ENCODE measurements at regions not wholly inside any gene's neighbourhood (a gene's known extent, or its start where the extent isn't known, plus 50 kb on each side); places are given as distances from the start of the nearest gene placed in this dataset.

DNA sequence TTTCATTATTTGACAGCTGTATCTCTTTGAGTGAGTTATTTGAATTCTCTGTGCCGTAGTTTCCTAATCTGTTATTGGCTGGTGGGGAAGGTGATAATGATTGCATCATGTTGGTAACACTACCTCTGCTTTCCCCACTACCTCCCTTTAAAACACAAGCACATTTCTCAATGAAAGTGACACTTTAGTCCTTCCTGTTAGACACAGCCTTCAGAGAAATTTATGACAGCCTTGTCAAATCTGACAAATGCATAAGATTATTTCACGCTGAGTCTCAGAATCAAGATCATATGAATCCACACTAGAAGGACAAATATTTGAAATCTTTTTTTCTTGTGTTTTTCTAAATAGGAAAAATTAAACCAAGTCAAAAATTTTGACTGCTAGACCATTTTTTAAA, 896.1 kb downstream of the CENPC start:
- Histone ChIP-seq H4K20me1 (ENCODE audit: insufficient read depth, low read length) (no peaks in the 10 kb centered on the region), H3K9me3 (ENCODE audit: low read length) (no peaks in the 10 kb centered on the region), H3K27me3 (ENCODE audit: control insufficient read depth in 1 of 2, insufficient read depth in 2 of 2, low read length in 2 of 2) (no peaks in the 10 kb centered on the region), H3K4me1 (ENCODE audit: insufficient read depth, low read length) (no peaks in the 10 kb centered on the region), H3K79me2 (ENCODE audit: insufficient read depth, low read length) (no peaks in the 10 kb centered on the region), H3K4me3 (replicated peaks in 1 of 3; ENCODE audit: insufficient read depth in 1 of 3, low read depth in 2 of 3, low read length in 3 of 3) (no peak overlapping the region), H3K4me2 (ENCODE audit: low read depth, low read length) (no peak overlapping the region), H3K27ac (ENCODE audit: extremely low read length, insufficient read depth, low read length) (no peak overlapping the region), H2AFZ (ENCODE audit: low read length) (no peak overlapping the region), H3K9ac (ENCODE audit: insufficient read depth, low read depth, low read length) (no peak overlapping the region), H3K36me3 (replicated peaks in 1 of 2; ENCODE audit: control insufficient read depth in 1 of 2, insufficient read depth in 2 of 2, low read length in 2 of 2) (no peaks in the 10 kb centered on the region)
- CTCF ChIA-PET (ENCODE audit: low intra/inter-chr PET ratio, low total read pairs) = no interaction called here
- no TSS peak for BruUV-seq (replicated peaks)
- intact Hi-C loops (cut with micrococcal nuclease; ENCODE audit: unreplicated experiment) (no loop called here), in situ Hi-C loops (cut with HindIII; ENCODE audit: extremely low pct_ligation_motif_present, low pct_unique_long_range_greater_than_20kb) (no loop called here)
- FAIRE-seq = no peak
- WGBS (ENCODE audit: low lambda C conversion rate) = 25% methylated on average over 2 of the region's 2 CpGs
- POLR2A ChIA-PET = no interaction called here
- no peak for ATAC-seq
- DNase-seq (ENCODE audit: low spot score) = no peak
- no peak for TF ChIP-seq ZNF44 (CRISPR knock-in tag; IDR thresholded peaks at IDR 0.05)
- no peak for TF ChIP-seq TBX2 (CRISPR knock-in tag; IDR thresholded peaks at IDR 0.05; ENCODE audit: borderline replicate concordance)
- TF ChIP-seq ZBTB3 (CRISPR knock-in tag; IDR thresholded peaks at IDR 0.05; ENCODE audit: borderline replicate concordance, low read depth) = no peak
- TF ChIP-seq SP4 (CRISPR knock-in tag; IDR thresholded peaks at IDR 0.05) = no peak
- no peak for TF ChIP-seq ZNF484 (CRISPR knock-in tag; IDR thresholded peaks at IDR 0.05; ENCODE audit: borderline replicate concordance, low read depth)
- TF ChIP-seq, protein P1, sequence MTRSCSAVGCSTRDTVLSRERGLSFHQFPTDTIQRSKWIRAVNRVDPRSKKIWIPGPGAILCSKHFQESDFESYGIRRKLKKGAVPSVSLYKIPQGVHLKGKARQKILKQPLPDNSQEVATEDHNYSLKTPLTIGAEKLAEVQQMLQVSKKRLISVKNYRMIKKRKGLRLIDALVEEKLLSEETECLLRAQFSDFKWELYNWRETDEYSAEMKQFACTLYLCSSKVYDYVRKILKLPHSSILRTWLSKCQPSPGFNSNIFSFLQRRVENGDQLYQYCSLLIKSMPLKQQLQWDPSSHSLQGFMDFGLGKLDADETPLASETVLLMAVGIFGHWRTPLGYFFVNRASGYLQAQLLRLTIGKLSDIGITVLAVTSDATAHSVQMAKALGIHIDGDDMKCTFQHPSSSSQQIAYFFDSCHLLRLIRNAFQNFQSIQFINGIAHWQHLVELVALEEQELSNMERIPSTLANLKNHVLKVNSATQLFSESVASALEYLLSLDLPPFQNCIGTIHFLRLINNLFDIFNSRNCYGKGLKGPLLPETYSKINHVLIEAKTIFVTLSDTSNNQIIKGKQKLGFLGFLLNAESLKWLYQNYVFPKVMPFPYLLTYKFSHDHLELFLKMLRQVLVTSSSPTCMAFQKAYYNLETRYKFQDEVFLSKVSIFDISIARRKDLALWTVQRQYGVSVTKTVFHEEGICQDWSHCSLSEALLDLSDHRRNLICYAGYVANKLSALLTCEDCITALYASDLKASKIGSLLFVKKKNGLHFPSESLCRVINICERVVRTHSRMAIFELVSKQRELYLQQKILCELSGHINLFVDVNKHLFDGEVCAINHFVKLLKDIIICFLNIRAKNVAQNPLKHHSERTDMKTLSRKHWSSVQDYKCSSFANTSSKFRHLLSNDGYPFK (CRISPR knock-in tag; IDR thresholded peaks at IDR 0.05; ENCODE audit: borderline replicate concordance) = no peak
- no peak for TF ChIP-seq GABPB1 (CRISPR knock-in tag; IDR thresholded peaks at IDR 0.05)
- TF ChIP-seq ZNF263 (CRISPR knock-in tag; IDR thresholded peaks at IDR 0.05) = no peak
- TF ChIP-seq, protein P2, sequence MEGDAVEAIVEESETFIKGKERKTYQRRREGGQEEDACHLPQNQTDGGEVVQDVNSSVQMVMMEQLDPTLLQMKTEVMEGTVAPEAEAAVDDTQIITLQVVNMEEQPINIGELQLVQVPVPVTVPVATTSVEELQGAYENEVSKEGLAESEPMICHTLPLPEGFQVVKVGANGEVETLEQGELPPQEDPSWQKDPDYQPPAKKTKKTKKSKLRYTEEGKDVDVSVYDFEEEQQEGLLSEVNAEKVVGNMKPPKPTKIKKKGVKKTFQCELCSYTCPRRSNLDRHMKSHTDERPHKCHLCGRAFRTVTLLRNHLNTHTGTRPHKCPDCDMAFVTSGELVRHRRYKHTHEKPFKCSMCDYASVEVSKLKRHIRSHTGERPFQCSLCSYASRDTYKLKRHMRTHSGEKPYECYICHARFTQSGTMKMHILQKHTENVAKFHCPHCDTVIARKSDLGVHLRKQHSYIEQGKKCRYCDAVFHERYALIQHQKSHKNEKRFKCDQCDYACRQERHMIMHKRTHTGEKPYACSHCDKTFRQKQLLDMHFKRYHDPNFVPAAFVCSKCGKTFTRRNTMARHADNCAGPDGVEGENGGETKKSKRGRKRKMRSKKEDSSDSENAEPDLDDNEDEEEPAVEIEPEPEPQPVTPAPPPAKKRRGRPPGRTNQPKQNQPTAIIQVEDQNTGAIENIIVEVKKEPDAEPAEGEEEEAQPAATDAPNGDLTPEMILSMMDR (CRISPR knock-in tag; IDR thresholded peaks at IDR 0.05) = no peak
- TF ChIP-seq, protein P3, sequence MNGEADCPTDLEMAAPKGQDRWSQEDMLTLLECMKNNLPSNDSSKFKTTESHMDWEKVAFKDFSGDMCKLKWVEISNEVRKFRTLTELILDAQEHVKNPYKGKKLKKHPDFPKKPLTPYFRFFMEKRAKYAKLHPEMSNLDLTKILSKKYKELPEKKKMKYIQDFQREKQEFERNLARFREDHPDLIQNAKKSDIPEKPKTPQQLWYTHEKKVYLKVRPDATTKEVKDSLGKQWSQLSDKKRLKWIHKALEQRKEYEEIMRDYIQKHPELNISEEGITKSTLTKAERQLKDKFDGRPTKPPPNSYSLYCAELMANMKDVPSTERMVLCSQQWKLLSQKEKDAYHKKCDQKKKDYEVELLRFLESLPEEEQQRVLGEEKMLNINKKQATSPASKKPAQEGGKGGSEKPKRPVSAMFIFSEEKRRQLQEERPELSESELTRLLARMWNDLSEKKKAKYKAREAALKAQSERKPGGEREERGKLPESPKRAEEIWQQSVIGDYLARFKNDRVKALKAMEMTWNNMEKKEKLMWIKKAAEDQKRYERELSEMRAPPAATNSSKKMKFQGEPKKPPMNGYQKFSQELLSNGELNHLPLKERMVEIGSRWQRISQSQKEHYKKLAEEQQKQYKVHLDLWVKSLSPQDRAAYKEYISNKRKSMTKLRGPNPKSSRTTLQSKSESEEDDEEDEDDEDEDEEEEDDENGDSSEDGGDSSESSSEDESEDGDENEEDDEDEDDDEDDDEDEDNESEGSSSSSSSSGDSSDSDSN (CRISPR knock-in tag; IDR thresholded peaks at IDR 0.05) = no peak
- TF ChIP-seq, protein P4, sequence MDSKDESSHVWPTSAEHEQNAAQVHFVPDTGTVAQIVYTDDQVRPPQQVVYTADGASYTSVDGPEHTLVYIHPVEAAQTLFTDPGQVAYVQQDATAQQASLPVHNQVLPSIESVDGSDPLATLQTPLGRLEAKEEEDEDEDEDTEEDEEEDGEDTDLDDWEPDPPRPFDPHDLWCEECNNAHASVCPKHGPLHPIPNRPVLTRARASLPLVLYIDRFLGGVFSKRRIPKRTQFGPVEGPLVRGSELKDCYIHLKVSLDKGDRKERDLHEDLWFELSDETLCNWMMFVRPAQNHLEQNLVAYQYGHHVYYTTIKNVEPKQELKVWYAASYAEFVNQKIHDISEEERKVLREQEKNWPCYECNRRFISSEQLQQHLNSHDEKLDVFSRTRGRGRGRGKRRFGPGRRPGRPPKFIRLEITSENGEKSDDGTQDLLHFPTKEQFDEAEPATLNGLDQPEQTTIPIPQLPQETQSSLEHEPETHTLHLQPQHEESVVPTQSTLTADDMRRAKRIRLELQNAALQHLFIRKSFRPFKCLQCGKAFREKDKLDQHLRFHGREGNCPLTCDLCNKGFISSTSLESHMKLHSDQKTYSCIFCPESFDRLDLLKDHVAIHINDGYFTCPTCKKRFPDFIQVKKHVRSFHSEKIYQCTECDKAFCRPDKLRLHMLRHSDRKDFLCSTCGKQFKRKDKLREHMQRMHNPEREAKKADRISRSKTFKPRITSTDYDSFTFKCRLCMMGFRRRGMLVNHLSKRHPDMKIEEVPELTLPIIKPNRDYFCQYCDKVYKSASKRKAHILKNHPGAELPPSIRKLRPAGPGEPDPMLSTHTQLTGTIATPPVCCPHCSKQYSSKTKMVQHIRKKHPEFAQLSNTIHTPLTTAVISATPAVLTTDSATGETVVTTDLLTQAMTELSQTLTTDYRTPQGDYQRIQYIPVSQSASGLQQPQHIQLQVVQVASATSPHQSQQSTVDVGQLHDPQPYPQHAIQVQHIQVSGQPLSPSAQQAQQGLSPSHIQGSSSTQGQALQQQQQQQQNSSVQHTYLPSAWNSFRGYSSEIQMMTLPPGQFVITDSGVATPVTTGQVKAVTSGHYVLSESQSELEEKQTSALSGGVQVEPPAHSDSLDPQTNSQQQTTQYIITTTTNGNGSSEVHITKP (CRISPR knock-in tag; IDR thresholded peaks at IDR 0.05; ENCODE audit: low read depth) = no peak
- no peak for TF ChIP-seq ZNF747 (CRISPR knock-in tag; IDR thresholded peaks at IDR 0.05; ENCODE audit: borderline replicate concordance)

Measured in HepG2 (cell line).